Bronchial epithelial cell (primary cell): ENCODE measurements at regions not wholly inside any gene's neighbourhood (a gene's known extent, or its start where the extent isn't known, plus 50 kb on each side); places are given as distances from the start of the nearest gene placed in this dataset.
A peak's percentile ranks its signal among the peaks of the same experiment; 100 is the strongest.
"Not testable (repeated sequence)": the region's sequence is repeated elsewhere in the genome, so short reads cannot be mapped to it uniquely, and the experiment has no call there.

ENCODE experiments used
- DNase-seq: peaks from one replicate; pipeline ENCODE4 v3.0.0-alpha.2; 2010; ENCODE audit warnings: low read depth
- FAIRE-seq: peaks from 2 replicates; lab custom pipeline; 2011; peaks lifted over from hg19 to GRCh38; lab: Jason Lieb, UNC
- H3K27me3 ChIP-seq: 2 replicates; pipeline ENCODE4 v1.5.1; 2011; ENCODE audit warnings: low read length; ENCODE audit not compliant: control insufficient read depth, insufficient read depth
- H3K36me3 ChIP-seq: 2 replicates; pipeline ENCODE4 v1.5.1; 2011; ENCODE audit warnings: low read length; ENCODE audit not compliant: control insufficient read depth, insufficient read depth
- H3K4me3 ChIP-seq: 2 replicates; pipeline ENCODE4 v1.5.1; 2011; ENCODE audit warnings: mild to moderate bottlenecking, low read depth, low read length, control low read depth
- TF ChIP-seq, protein P1 (sequence below): IDR thresholded peaks from 2 replicates; pipeline ENCODE4 v1.5.1; 2011; ENCODE audit warnings: mild to moderate bottlenecking, moderate library complexity, low read length, control low read depth, inconsistent platforms; ENCODE audit not compliant: insufficient read depth, severe bottlenecking

DNA sequence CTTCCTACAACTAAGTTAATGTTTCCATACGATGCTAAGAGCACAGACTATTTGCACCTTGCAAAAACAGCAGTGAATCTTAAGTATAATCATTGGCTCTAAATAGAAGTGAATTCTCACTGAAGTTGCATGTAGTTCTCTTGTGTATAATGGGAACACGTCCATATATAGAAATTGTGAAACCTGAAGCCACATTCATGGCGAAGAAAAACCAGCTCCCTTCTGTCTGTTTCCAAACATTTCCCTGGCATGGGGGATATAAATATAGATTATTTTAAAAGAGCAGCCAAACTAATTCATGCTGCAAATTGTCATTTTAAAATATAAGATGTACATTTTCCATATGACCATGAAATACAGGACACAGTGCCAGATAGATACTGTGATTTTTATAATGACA is 71.1 kb downstream of the TRAM1L1 start:
- H3K36me3 ChIP-seq = no peaks in the 10 kb centered on the region
- DNase-seq (no peak), FAIRE-seq (no peak)
- no peaks in the 10 kb centered on the region for H3K27me3 ChIP-seq
- H3K4me3 ChIP-seq = no peak overlapping the region
- TF ChIP-seq, protein P1, sequence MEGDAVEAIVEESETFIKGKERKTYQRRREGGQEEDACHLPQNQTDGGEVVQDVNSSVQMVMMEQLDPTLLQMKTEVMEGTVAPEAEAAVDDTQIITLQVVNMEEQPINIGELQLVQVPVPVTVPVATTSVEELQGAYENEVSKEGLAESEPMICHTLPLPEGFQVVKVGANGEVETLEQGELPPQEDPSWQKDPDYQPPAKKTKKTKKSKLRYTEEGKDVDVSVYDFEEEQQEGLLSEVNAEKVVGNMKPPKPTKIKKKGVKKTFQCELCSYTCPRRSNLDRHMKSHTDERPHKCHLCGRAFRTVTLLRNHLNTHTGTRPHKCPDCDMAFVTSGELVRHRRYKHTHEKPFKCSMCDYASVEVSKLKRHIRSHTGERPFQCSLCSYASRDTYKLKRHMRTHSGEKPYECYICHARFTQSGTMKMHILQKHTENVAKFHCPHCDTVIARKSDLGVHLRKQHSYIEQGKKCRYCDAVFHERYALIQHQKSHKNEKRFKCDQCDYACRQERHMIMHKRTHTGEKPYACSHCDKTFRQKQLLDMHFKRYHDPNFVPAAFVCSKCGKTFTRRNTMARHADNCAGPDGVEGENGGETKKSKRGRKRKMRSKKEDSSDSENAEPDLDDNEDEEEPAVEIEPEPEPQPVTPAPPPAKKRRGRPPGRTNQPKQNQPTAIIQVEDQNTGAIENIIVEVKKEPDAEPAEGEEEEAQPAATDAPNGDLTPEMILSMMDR = no peak

DNA sequence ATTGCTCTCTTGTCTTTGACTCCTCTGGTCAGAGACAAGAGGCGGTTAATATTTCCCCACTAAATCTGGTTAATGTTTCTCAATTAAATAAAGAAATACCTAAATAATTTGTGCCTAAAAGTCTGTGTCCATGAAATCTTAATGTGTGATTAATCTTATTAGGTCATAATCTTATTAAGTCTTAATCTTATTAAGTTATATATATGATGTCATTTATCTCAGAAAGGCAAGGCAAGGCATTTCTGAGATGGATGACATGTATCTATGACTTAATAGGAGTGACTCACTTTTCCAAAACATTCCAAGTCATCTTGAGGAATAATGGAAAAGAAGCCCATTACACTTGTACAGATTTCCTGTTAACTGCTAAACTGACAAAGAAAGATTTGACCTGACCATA is 74.7 kb downstream of the TRAM1L1 start:
- Histone ChIP-seq H3K4me3 (no peak overlapping the region), H3K36me3 (no peaks in the 10 kb centered on the region), H3K27me3 (no peaks in the 10 kb centered on the region)
- DNase-seq = no peak
- FAIRE-seq = no peak
- TF ChIP-seq, protein P1 = no peak

DNA sequence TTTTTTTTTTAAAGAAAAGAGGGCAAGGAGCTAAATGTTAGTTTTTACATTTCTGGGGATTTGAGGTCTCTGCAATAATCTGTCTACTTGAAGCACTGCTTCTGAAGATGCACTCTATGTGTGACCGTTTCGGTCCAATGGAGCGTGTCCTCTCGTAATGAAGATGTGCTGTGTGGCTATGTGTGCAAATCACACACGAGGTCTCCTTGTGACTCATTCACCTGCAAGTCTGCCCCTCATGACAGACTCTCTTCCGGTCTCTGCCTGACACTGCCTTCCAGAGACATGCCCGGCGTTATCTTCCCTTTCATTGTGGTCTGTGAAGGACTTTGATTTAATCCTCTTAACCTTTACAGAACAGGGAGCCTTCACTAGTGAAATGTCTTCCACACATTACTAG is 84.3 kb downstream of the TRAM1L1 start:
- no peak overlapping the region for H3K4me3 ChIP-seq
- DNase-seq (no peak), FAIRE-seq (no peak)
- no peaks in the 10 kb centered on the region for H3K36me3 ChIP-seq
- TF ChIP-seq, protein P1 = no peak
- H3K27me3 ChIP-seq = no peaks in the 10 kb centered on the region

DNA sequence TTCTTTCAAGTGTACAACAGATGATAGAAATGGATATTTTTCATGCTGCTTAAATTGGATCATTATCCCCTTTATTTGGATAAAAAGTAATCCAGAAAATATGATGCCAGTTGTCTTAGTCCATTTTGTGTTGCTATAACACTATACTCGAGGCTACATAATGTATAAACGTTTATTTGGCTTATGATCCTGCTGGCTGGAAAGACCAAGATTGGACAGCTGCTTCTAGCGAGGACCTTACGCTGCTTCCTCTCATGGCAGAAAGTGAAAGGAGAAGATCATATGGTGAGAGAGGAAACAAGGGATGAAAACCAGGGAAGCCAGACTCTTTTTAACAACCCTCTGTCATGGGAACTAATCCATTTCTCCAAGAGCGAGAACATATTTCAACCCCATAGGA is 102.7 kb downstream of the TRAM1L1 start:
- H3K36me3 ChIP-seq = no peaks in the 10 kb centered on the region
- H3K4me3 ChIP-seq = no peak overlapping the region
- DNase-seq (no peak), FAIRE-seq (no peak)
- TF ChIP-seq, protein P1 = no peak
- H3K27me3 ChIP-seq = no peaks in the 10 kb centered on the region

DNA sequence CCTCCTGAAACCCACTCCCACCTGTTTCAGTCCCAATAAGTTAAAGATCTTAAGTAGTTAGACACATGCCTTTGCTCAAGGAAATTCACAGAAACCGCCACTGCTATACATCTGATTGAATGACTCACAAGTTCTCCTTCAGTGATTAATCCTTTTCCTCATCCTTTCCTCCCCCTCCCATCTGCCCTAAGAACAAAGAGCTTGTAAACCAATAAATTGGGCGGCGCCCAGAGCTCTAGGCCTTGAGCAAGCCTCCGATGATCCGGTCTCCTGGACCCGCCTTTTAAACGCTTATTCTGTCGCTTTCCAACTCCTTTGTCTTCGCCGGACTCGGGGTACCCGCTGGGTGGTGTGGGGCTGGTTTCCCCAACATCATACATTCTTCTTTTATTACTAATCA is 104.9 kb downstream of the TRAM1L1 start:
- H3K36me3 ChIP-seq = not testable (repeated sequence)

DNA sequence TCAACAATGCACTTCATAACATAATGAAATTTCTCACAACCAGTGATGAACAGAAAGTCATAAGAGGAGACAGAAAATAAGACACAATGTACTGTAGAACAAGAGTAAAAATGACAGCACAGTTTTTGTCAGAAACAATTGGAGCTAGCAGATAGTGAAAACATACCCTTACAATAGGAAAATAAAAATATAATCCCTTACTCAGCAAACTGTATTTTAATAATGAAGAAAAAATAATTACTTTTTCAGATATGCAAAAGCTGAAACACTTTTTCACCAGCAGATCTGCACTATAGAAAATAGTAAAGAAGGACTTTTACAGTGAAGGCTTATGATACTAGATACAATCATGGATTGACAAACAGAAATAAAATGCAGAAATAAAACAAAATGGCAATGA is 126.3 kb downstream of the TRAM1L1 start:
- TF ChIP-seq, protein P1 = no peak
- Histone ChIP-seq H3K36me3 (no peaks in the 10 kb centered on the region), H3K27me3 (no peaks in the 10 kb centered on the region), H3K4me3 (no peak overlapping the region)
- FAIRE-seq = no peak
- DNase-seq = no peak

More for the DNA sequence above, 104.9 kb downstream of the TRAM1L1 start:
- not testable (repeated sequence) for H3K27me3 ChIP-seq, FAIRE-seq, H3K4me3 ChIP-seq
- peak; percentile 23 for DNase-seq
